A549 (cell line): ENCODE measurements at regions not wholly inside any gene's neighbourhood (a gene's known extent, or its start where the extent isn't known, plus 50 kb on each side); places are given as distances from the start of the nearest gene placed in this dataset.

Experiments
- CEBPB ChIP-seq, 2 experiments: fragments of >200 bp in 1 of 2; sonication (Bioruptor Twin) in 1 of 2; formaldehyde crosslinking in 1 of 2; IDR thresholded peaks; 2 replicates each; pipeline ENCODE4 v1.6.1; 2012 to 2016
- CTCF ChIP-seq: fragments of >200 bp; sonication (Bioruptor Twin); formaldehyde crosslinking; IDR thresholded peaks from 3 replicates; pipeline ENCODE4 v1.5.1; 2016
- MAX ChIP-seq: IDR thresholded peaks from 2 replicates; pipeline ENCODE4 v1.6.1; 2012
- POLR2A ChIP-seq: IDR thresholded peaks from 2 replicates; pipeline ENCODE4 v1.6.1; 2012; ENCODE audit warnings: mild to moderate bottlenecking, low read length
- RAD21 ChIP-seq, 2 experiments: fragments of >200 bp in 1 of 2; sonication (Bioruptor Twin) in 1 of 2; formaldehyde crosslinking in 1 of 2; IDR thresholded peaks in 1 of 2; conservative IDR thresholded peaks in 1 of 2; 2 replicates in 1 of 2; 3 replicates in 1 of 2; pipeline ENCODE4 v1.6.1; 2012 to 2018; ENCODE audit warnings: inconsistent platforms in 1 of 2

GRCh38 chr4:89373394-89373793 lies 65.8 kb upstream of the GPRIN3 start:
- no peak for TF ChIP-seq CTCF
- no peak for TF ChIP-seq POLR2A
- no peak for TF ChIP-seq CEBPB (IDR thresholded peaks at IDR 0.05)
- TF ChIP-seq MAX: no peak
- no peak for TF ChIP-seq RAD21 (conservative IDR thresholded peaks at IDR 0.05 in 1 of 2, IDR thresholded peaks at IDR 0.05 in 1 of 2)
